C4-2B (cell line): ENCODE measurements at regions not wholly inside any gene's neighbourhood (a gene's known extent, or its start where the extent isn't known, plus 50 kb on each side); places are given as distances from the start of the nearest gene placed in this dataset.

Experiments used
- ZFX ChIP-seq: fragments of 450-650 bp; IDR thresholded peaks from 2 replicates; pipeline ENCODE4 v1.6.1; 2017
- TF ChIP-seq, protein P1 (sequence below): fragments of 450-650 bp; conservative IDR thresholded peaks from 2 replicates; pipeline ENCODE4 v1.5.1; 2017; ENCODE audit warnings: mild to moderate bottlenecking

DNA sequence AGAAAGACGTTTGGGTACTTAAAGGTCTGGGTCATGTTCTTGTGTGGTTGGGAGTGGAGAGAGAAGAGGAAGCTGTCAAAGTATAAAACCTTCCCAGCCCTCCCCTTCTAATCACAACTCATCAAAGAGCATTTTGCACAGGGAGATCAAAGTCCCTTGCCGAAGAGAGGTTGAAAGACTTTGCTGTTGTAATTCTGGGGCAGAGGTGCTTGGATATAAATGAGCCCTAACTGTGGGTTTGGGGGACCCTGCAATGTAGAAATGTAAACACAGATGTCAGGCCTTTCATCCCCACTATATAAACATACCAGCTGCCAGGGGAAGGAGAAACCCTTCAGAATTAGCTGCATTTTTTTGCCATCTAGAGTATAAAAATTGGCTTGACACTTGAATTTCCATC lies 182.1 kb downstream of the ETAA1 start:
- TF ChIP-seq, protein P1, sequence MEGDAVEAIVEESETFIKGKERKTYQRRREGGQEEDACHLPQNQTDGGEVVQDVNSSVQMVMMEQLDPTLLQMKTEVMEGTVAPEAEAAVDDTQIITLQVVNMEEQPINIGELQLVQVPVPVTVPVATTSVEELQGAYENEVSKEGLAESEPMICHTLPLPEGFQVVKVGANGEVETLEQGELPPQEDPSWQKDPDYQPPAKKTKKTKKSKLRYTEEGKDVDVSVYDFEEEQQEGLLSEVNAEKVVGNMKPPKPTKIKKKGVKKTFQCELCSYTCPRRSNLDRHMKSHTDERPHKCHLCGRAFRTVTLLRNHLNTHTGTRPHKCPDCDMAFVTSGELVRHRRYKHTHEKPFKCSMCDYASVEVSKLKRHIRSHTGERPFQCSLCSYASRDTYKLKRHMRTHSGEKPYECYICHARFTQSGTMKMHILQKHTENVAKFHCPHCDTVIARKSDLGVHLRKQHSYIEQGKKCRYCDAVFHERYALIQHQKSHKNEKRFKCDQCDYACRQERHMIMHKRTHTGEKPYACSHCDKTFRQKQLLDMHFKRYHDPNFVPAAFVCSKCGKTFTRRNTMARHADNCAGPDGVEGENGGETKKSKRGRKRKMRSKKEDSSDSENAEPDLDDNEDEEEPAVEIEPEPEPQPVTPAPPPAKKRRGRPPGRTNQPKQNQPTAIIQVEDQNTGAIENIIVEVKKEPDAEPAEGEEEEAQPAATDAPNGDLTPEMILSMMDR: no peak
- TF ChIP-seq ZFX: no peak
